ENCODE measurements at regions not wholly inside any gene's neighbourhood (a gene's known extent, or its start where the extent isn't known, plus 50 kb on each side); places are given as distances from the start of the nearest gene placed in this dataset.
A peak's percentile ranks its signal among the peaks of the same experiment; 100 is the strongest.

GRCh38 chr3:177491296-177492032 lies 294.2 kb upstream of the TBL1XR1 start:
- no peak for TF ChIP-seq EZH2 (IDR thresholded peaks at IDR 0.05; ENCODE audit: low read length, unreplicated experiment)
- TF ChIP-seq CTCF (conservative IDR thresholded peaks at IDR 0.05; ENCODE audit: low read depth, low read length), result no peak
- Histone ChIP-seq H4K20me1 (ENCODE audit: low read length) (no peaks in the 10 kb centered on the region), H3F3A (ENCODE audit: low read length, unreplicated experiment) (no peaks in the 10 kb centered on the region), H3K9ac (ENCODE audit: low read length) (no peak overlapping the region), H3K9me2 (replicated peaks; ENCODE audit: low read length) (no peaks in the 10 kb centered on the region), H2AFZ (ENCODE audit: low read length) (no peak overlapping the region), H3K4me2 (ENCODE audit: low read length) (peak overlapping the region; percentile 15; the same call in 1 of the 2 replicates), H3K9me3 (ENCODE audit: low read length) (no peaks in the 10 kb centered on the region), H3K36me3 (ENCODE audit: low read depth, low read length) (no peaks in the 10 kb centered on the region), H3K4me3 (ENCODE audit: low read length) (no peak overlapping the region), H3K27me3 (ENCODE audit: low read length) (no peaks in the 10 kb centered on the region), H3K27ac (ENCODE audit: low read length) (no peak overlapping the region), H3K79me2 (ENCODE audit: low read length) (no peaks in the 10 kb centered on the region), H3K4me1 (ENCODE audit: insufficient read depth, low read length) (peaks cover 7% of the 10 kb centered on the region)
- no TSS peak for BruUV-seq (replicated peaks)
- ChIA-PET POLR2A (ENCODE audit: unreplicated experiment) (interaction anchor here (0.6 kb wide), 1 partner anchor 252 kb away, joined by 5 read pairs; no protein-coding TSS in a partner anchor), CTCF (no interaction called here)
- ATAC-seq (peak; percentile 64), DNase-seq (peak; percentile 35)
- intact Hi-C loops (cut with micrococcal nuclease), result no loop called here

- no TSS peak for BruUV-seq (replicated peaks)
- intact Hi-C loops (cut with micrococcal nuclease), result no loop called here
- POLR2A ChIA-PET (ENCODE audit: unreplicated experiment), result no interaction called here
Observed at GRCh38 chr3:177493091-177493490, 295.8 kb upstream of the TBL1XR1 start.

More at GRCh38 chr3:177493091-177493490, 295.8 kb upstream of the TBL1XR1 start:
- Histone ChIP-seq H3K27me3 (ENCODE audit: low read length) (no peaks in the 10 kb centered on the region), H4K20me1 (ENCODE audit: low read length) (no peaks in the 10 kb centered on the region), H2AFZ (ENCODE audit: low read length) (no peak overlapping the region), H3K27ac (ENCODE audit: low read length) (no peak overlapping the region), H3K9me3 (ENCODE audit: low read length) (no peaks in the 10 kb centered on the region), H3K9me2 (replicated peaks; ENCODE audit: low read length) (no peaks in the 10 kb centered on the region), H3K36me3 (ENCODE audit: low read depth, low read length) (no peaks in the 10 kb centered on the region), H3K79me2 (ENCODE audit: low read length) (no peaks in the 10 kb centered on the region), H3K9ac (ENCODE audit: low read length) (no peak overlapping the region), H3K4me3 (ENCODE audit: low read length) (no peak overlapping the region), H3K4me1 (ENCODE audit: insufficient read depth, low read length) (peaks cover 9% of the 10 kb centered on the region), H3F3A (ENCODE audit: low read length, unreplicated experiment) (no peaks in the 10 kb centered on the region), H3K4me2 (ENCODE audit: low read length) (no peak overlapping the region)
- CTCF ChIA-PET, result no interaction called here
- no peak for DNase-seq
- TF ChIP-seq EZH2 (IDR thresholded peaks at IDR 0.05; ENCODE audit: low read length, unreplicated experiment) (no peak), EZH2phosphoT487 (IDR thresholded peaks at IDR 0.05; ENCODE audit: borderline replicate concordance, low read length) (no peak), CTCF (conservative IDR thresholded peaks at IDR 0.05; ENCODE audit: low read depth, low read length) (no peak)
- ATAC-seq, result no peak

All from PC-3 (cell line).